Right lung (tissue), 2 donors: ENCODE measurements at regions not wholly inside any gene's neighbourhood (a gene's known extent, or its start where the extent isn't known, plus 50 kb on each side); places are given as distances from the start of the nearest gene placed in this dataset.

Experiments used
- DNase-seq, 2 donors: peaks; one replicate each; pipeline ENCODE4 v3.0.0-alpha.2; 2013

GRCh38 chr2:164439885-164440284 lies 181.4 kb downstream of the GRB14 start:
- no peak for DNase-seq

- DNase-seq, result no peak
These were observed 182.0 kb downstream of the GRB14 start for GRCh38 chr2:164439235-164439634.

- DNase-seq, result no peak
These were observed 182.6 kb downstream of the GRB14 start for GRCh38 chr2:164438490-164439205.

GRCh38 chr2:164436131-164436530 lies 185.2 kb downstream of the GRB14 start:
- DNase-seq, result no peak

GRCh38 chr2:164430166-164430783 lies 191.0 kb downstream of the GRB14 start:
- peak; percentile 15 to 22 for DNase-seq

GRCh38 chr2:164429354-164429753 lies 191.9 kb downstream of the GRB14 start:
- no peak for DNase-seq

GRCh38 chr2:164427111-164427510 lies 194.2 kb downstream of the GRB14 start:
- DNase-seq, result no peak

- DNase-seq, result no peak
These were observed 200.5 kb downstream of the GRB14 start for GRCh38 chr2:164420787-164421186.

GRCh38 chr2:164412831-164413230 lies 208.5 kb downstream of the GRB14 start:
- no peak for DNase-seq

- no peak for DNase-seq
These were observed 231.9 kb downstream of the GRB14 start for GRCh38 chr2:164389411-164389810.

- no peak for DNase-seq
These were observed 232.8 kb downstream of the GRB14 start for GRCh38 chr2:164388511-164388910.

- DNase-seq, result no peak
These were observed 235.1 kb downstream of the GRB14 start for GRCh38 chr2:164386231-164386630.

- no peak for DNase-seq
These were observed 236.8 kb downstream of the GRB14 start for GRCh38 chr2:164384434-164384833.

GRCh38 chr2:164371916-164372315 lies 249.4 kb downstream of the GRB14 start:
- DNase-seq, result no peak

- DNase-seq, result no peak
These were observed 251.9 kb downstream of the GRB14 start for GRCh38 chr2:164369366-164369765.

GRCh38 chr2:164368896-164369295 lies 252.4 kb downstream of the GRB14 start:
- no peak for DNase-seq

- DNase-seq, result no peak
These were observed 257.6 kb downstream of the GRB14 start for GRCh38 chr2:164363646-164364045.

- no peak for DNase-seq
These were observed 269.7 kb downstream of the GRB14 start for GRCh38 chr2:164351536-164351935.

GRCh38 chr2:164335947-164336346 lies 285.3 kb downstream of the GRB14 start:
- DNase-seq, result peak; percentile 9 to 15

- DNase-seq, result no peak
These were observed 286.2 kb downstream of the GRB14 start for GRCh38 chr2:164335128-164335527.

GRCh38 chr2:164328310-164328709 lies 293.0 kb downstream of the GRB14 start:
- no peak for DNase-seq

- DNase-seq, result no peak
These were observed 297.3 kb downstream of the GRB14 start for GRCh38 chr2:164323978-164324377.

- DNase-seq, result peak; percentile 22 to 23
These were observed 307.1 kb downstream of the GRB14 start for GRCh38 chr2:164314148-164314547.

GRCh38 chr2:164306872-164307271 lies 314.4 kb downstream of the GRB14 start:
- no peak for DNase-seq
